Heart left ventricle (tissue), 13 donors: ENCODE measurements at regions not wholly inside any gene's neighbourhood (a gene's known extent, or its start where the extent isn't known, plus 50 kb on each side); places are given as distances from the start of the nearest gene placed in this dataset.

Source experiments
- CTCF ChIP-seq, 12 donors: fragments of 200-600 bp; sonication (generic) in 4 of 12; IDR thresholded peaks; one replicate each; pipeline versions ENCODE4 v1.5.0 to v1.8.0; 2018 to 2022; ENCODE audit warnings: antibody characterized with exemption in 12 of 12, mild to moderate bottlenecking in 5 of 12
- POLR2A ChIP-seq, 2 donors: fragments of 450-650 bp; IDR thresholded peaks; one replicate each; pipeline ENCODE4 v1.6.1; 2017; ENCODE audit warnings: antibody characterized with exemption in 2 of 2, mild to moderate bottlenecking in 2 of 2, moderate library complexity in 2 of 2
- donor health status: ischemic (EF 13 %, LVEDD 7.1; RV severe dilation, severe dysfunction).
- donor health status: DM: no; HTN: yes; CAD: no.
- donor health status: DM: no; HTN: no; CAD: no.
- donor health status: ischemic (EF 25% LVEDD 6.9; RV normal size, moderate dysfunction).
- donor health status: ischemic (EF 25% LVEDD 5.7; RV mildly dilated, moderate dysfunction).
- donor health status: ischemic (EF 35%, LVEDD 5.7; RV mildly dilated, moderate dysfunction).
- donor health status: nonischemic (EF 11% LVEDD 7.7; RV severe dilation, severe dysfunction).
- donor health status: DM: yes; HTN: yes; CAD: no.
- donor health status: PGD.
- donor health status: ischemic (EF 29% LVEDD 5.4; RV normal size, mild dysfunction).
- donor health status: nonischemic (EF 23%, LVEDD 6.1; RV moderate dilation, normal function).

GRCh38 chr13:40433001-40433400 is 233.4 kb downstream of the FOXO1 start:
- TF ChIP-seq CTCF (IDR thresholded peaks at IDR 0.05) (no peak), POLR2A (IDR thresholded peaks at IDR 0.05) (no peak)
